ENCODE measurements at regions not wholly inside any gene's neighbourhood (a gene's known extent, or its start where the extent isn't known, plus 50 kb on each side); places are given as distances from the start of the nearest gene placed in this dataset.

DNA sequence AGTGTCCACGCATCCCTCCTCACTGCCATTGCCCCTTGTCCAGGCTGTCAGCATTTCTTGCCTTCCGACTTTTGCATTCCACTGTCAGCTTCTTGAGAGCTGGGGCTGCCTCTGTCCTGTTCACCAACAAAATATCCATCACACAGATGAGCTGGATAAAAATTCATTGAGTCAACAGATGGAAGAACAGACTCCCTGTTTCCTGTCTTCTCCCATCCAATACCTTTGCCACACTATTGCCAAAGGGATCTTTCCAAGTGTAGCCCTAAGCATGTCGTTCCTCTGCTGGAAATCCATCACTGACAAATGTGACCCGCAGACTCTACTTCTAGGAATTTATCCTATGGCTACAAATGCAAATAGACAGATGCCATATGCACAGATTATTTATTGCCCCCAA, 78.0 kb upstream of the PJA1 start (continued):
- TF ChIP-seq, protein P1, sequence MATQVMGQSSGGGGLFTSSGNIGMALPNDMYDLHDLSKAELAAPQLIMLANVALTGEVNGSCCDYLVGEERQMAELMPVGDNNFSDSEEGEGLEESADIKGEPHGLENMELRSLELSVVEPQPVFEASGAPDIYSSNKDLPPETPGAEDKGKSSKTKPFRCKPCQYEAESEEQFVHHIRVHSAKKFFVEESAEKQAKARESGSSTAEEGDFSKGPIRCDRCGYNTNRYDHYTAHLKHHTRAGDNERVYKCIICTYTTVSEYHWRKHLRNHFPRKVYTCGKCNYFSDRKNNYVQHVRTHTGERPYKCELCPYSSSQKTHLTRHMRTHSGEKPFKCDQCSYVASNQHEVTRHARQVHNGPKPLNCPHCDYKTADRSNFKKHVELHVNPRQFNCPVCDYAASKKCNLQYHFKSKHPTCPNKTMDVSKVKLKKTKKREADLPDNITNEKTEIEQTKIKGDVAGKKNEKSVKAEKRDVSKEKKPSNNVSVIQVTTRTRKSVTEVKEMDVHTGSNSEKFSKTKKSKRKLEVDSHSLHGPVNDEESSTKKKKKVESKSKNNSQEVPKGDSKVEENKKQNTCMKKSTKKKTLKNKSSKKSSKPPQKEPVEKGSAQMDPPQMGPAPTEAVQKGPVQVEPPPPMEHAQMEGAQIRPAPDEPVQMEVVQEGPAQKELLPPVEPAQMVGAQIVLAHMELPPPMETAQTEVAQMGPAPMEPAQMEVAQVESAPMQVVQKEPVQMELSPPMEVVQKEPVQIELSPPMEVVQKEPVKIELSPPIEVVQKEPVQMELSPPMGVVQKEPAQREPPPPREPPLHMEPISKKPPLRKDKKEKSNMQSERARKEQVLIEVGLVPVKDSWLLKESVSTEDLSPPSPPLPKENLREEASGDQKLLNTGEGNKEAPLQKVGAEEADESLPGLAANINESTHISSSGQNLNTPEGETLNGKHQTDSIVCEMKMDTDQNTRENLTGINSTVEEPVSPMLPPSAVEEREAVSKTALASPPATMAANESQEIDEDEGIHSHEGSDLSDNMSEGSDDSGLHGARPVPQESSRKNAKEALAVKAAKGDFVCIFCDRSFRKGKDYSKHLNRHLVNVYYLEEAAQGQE (IDR thresholded peaks at IDR 0.05; ENCODE audit: low read depth), result no peak
- TF ChIP-seq EZH2phosphoT487 (IDR thresholded peaks at IDR 0.05; ENCODE audit: borderline replicate concordance), result no peak
- no peak for TF ChIP-seq SP1 (IDR thresholded peaks at IDR 0.05; ENCODE audit: low read depth)
- no peak for TF ChIP-seq ZFX (IDR thresholded peaks at IDR 0.05)
- no peak for TF ChIP-seq SIN3A (IDR thresholded peaks at IDR 0.05; ENCODE audit: low read depth)
- no peak for TF ChIP-seq YY1 (IDR thresholded peaks at IDR 0.05; ENCODE audit: extremely low read depth, insufficient replicate concordance, low read depth, low read length)
- no peak for TF ChIP-seq JUND (IDR thresholded peaks at IDR 0.05)
- no peak for TF ChIP-seq RAD21 (IDR thresholded peaks at IDR 0.05; ENCODE audit: low read depth)
- TF ChIP-seq ZNF274 (IDR thresholded peaks at IDR 0.05; ENCODE audit: low read depth, low read length), result no peak

DNA sequence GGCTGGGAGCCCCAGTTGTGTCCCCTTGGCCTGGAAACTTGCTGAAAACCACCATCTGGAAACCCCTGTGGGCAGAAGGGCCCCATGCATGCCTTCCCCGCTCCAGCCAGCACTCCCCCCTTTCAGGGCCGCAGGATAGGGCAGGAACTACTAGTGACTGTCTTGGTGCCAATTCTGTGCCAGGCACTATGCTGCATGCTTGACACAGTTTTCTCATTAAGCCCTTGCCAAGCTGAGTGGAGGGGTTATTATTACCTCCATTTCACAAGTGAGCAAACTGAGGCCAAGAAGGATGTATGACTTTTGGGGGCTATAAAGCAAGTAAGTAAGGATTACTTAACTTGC, 73.6 kb upstream of the PJA1 start:
- no peak overlapping the region for H2AFZ ChIP-seq (ENCODE audit: low read depth, low read length, poor library complexity, severe bottlenecking)
- TF ChIP-seq EZH2 (IDR thresholded peaks at IDR 0.05), result no peak
- no peak for TF ChIP-seq POLR2A (IDR thresholded peaks at IDR 0.05; ENCODE audit: borderline replicate concordance, extremely low read depth, insufficient read depth, insufficient read length)
- no peak for TF ChIP-seq FOSL1 (IDR thresholded peaks at IDR 0.05; ENCODE audit: low read depth)
- no peak for TF ChIP-seq RAD21 (IDR thresholded peaks at IDR 0.05; ENCODE audit: low read depth)
- TF ChIP-seq CBX3 (IDR thresholded peaks at IDR 0.05; ENCODE audit: low read depth), result no peak
- no peak for TF ChIP-seq ELF1 (IDR thresholded peaks at IDR 0.05; ENCODE audit: borderline replicate concordance, low read depth)
- TF ChIP-seq, protein P2, sequence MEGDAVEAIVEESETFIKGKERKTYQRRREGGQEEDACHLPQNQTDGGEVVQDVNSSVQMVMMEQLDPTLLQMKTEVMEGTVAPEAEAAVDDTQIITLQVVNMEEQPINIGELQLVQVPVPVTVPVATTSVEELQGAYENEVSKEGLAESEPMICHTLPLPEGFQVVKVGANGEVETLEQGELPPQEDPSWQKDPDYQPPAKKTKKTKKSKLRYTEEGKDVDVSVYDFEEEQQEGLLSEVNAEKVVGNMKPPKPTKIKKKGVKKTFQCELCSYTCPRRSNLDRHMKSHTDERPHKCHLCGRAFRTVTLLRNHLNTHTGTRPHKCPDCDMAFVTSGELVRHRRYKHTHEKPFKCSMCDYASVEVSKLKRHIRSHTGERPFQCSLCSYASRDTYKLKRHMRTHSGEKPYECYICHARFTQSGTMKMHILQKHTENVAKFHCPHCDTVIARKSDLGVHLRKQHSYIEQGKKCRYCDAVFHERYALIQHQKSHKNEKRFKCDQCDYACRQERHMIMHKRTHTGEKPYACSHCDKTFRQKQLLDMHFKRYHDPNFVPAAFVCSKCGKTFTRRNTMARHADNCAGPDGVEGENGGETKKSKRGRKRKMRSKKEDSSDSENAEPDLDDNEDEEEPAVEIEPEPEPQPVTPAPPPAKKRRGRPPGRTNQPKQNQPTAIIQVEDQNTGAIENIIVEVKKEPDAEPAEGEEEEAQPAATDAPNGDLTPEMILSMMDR (IDR thresholded peaks at IDR 0.05 in 2 of 3, conservative IDR thresholded peaks at IDR 0.05 in 1 of 3; ENCODE audit: borderline replicate concordance in 1 of 3, insufficient read depth in 1 of 3, low read depth in 2 of 3, low read length in 2 of 3), result no peak
- TF ChIP-seq TCF7L2 (IDR thresholded peaks at IDR 0.05; ENCODE audit: borderline replicate concordance, extremely low read depth, insufficient read depth, insufficient read length), result no peak
- no peak for TF ChIP-seq JUND (IDR thresholded peaks at IDR 0.05)
- ChIA-PET CTCF (no interaction called here), RAD21 (ENCODE audit: low non-redundant PET in 1 of 2, low total read pairs in 2 of 2, uncharacterized antibody in 2 of 2, unreplicated experiment in 2 of 2) (no interaction called here), POLR2A (no interaction called here)
- H4K20me1 ChIP-seq (ENCODE audit: insufficient read depth), result no peaks in the 10 kb centered on the region
- H3K9ac ChIP-seq (ENCODE audit: low read length), result no peak overlapping the region
- no peaks in the 10 kb centered on the region for H3K36me3 ChIP-seq (ENCODE audit: control insufficient read depth in 1 of 2, insufficient read depth in 2 of 2, low read length in 2 of 2)
- intact Hi-C loops (cut with micrococcal nuclease), result no loop called here
- ATAC-seq (no peak), DNase-seq (ENCODE audit: low read depth, low spot score) (no peak)
- no peak overlapping the region for H3K27ac ChIP-seq (ENCODE audit: low read depth, low read length)
- H3K4me2 ChIP-seq (ENCODE audit: low read length), result no peak overlapping the region
- no peaks in the 10 kb centered on the region for H3K9me3 ChIP-seq (ENCODE audit: control insufficient read depth in 1 of 2, insufficient read depth in 1 of 2, low read depth in 1 of 2, low read length in 2 of 2)
- no peaks in the 10 kb centered on the region for H3K27me3 ChIP-seq (ENCODE audit: insufficient read depth, low read length)
- BruUV-seq (replicated peaks), result no TSS peak
- no peak overlapping the region for H3K4me3 ChIP-seq (replicated peaks in 1 of 2; ENCODE audit: low read depth in 1 of 2, low read length in 2 of 2)
- no peaks in the 10 kb centered on the region for H3K9me2 ChIP-seq (ENCODE audit: insufficient read depth)
- H3K79me2 ChIP-seq (ENCODE audit: insufficient read depth, low read length), result no peaks in the 10 kb centered on the region
- H3K4me1 ChIP-seq (ENCODE audit: control insufficient read depth in 1 of 2, insufficient read depth in 2 of 2, low read length in 2 of 2), result no peaks in the 10 kb centered on the region
